ENCODE measurements at regions not wholly inside any gene's neighbourhood (a gene's known extent, or its start where the extent isn't known, plus 50 kb on each side); places are given as distances from the start of the nearest gene placed in this dataset.
"Not testable (repeated sequence)": the region's sequence is repeated elsewhere in the genome, so short reads cannot be mapped to it uniquely, and the experiment has no call there.

GRCh38 chr1:196160066-196160795 is 448.0 kb downstream of the KCNT2 start:
- no peak for DNase-seq (ENCODE audit: low read depth in 2 of 2)

DNA sequence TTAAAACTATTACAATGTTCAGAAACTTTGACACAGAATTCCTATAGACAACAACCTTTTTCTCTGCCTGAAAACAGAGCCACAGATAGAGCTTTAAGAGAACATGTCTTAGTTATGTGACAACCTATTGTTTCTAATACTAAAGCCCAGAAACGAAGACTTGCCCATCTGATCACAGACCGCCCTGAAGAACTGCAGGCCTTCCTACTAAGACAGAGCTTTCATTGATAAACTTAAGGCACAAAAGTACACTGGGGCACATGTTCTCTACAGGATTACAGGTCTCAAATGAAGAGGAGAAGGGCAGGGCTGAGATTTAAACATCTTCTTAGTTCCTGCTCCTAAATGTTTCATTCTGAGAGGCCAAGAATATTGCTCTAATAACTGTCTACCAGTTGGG is 452.7 kb downstream of the KCNT2 start:
- no peak for DNase-seq (ENCODE audit: low read depth in 2 of 2)

DNA sequence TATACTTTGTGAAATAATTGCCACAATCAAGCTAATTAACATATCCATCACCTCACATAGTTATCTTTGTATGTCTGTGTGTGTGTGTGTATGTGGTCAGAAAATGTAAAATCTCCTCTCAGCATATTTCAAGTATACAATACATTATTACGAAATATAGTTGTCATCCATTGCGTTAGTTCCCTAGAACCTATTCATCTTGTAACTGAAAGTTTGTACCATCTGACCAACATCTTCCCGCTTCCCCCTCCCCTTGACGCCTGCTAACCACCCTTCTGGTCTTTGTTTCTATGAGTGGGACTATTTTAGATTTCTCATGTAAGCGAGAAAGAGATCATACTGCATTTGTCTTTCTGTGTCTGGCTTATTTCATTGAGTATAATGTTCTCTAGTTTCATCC is 455.3 kb downstream of the KCNT2 start:
- DNase-seq (ENCODE audit: low read depth in 2 of 2) = no peak

- no peak for DNase-seq (ENCODE audit: low read depth in 2 of 2)
These were observed 456.2 kb downstream of the KCNT2 start for GRCh38 chr1:196152086-196152485.

DNA sequence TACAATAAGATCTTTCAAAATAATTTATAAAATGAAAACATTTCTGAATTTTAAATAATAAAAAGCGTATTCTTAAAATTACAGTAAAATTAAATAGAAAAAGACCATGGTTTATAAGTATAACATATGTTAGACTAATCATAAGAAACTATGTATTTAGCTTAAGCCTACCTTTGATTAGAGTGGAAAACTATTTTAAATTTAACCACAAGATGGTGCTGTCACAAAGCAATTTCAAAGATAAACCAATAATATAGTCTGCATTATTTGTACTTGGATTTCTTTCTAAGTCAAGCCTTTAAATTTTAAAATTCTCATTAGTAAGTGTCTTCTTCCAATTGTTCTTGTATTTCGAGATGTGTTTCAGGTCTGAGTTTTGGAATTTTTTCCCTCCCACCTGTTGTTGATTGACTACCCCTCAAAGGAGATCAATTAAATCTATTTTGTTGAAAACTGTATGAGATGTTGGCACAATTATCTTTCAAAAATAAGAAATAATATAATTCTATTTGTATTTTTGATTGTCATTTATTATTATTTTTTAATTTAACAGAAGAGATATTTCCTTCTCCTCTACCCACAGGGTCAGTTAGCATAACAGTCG is 459.8 kb downstream of the KCNT2 start:
- DNase-seq (ENCODE audit: low read depth in 2 of 2) = no peak

DNA sequence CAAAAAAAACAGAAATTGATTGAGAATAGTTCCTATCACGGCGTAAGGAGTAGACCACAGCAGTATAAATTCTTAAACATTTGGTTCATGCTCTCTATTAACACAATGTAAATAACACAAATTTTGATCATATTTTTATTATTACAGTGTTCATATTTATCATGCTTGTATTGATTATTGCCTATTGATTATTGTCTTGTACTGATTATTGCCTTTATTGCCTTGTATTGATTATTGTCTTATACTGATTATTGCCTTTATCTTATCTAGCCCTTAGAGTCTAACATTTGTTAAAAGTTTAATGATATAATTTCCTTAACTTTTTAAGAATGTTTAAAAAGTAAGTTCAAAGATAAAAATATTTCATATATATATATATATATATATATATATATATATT is 460.7 kb downstream of the KCNT2 start:
- no peak for DNase-seq (ENCODE audit: low read depth in 2 of 2)

DNA sequence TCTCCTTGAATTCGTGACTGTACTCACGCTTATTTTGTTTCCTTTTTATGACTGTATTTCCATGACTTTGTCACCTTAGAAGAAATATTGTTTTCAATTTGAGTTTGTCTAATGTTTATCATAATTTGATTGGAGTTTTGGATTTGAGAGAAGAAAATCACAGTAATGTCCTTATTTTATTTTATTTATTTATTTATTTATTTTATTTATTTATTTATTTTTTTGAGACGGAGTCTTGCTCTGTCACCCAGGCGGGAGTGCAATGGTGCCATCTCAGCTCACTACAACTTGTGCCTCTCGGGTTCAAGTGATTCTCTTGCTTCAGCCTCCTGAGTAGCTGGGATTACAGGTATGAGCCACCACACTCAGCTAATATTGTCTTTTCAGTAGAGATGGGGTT is 463.1 kb downstream of the KCNT2 start:
- not testable (repeated sequence) for DNase-seq (ENCODE audit: low read depth in 2 of 2)

- no peak for DNase-seq (ENCODE audit: low read depth in 2 of 2)
These were observed 463.7 kb downstream of the KCNT2 start for GRCh38 chr1:196144588-196144987.

GRCh38 chr1:196143602-196144342 is 464.5 kb downstream of the KCNT2 start:
- DNase-seq (ENCODE audit: low read depth in 2 of 2) = no peak

GRCh38 chr1:196142111-196142640 is 466.1 kb downstream of the KCNT2 start:
- no peak for DNase-seq (ENCODE audit: low read depth in 2 of 2)

DNA sequence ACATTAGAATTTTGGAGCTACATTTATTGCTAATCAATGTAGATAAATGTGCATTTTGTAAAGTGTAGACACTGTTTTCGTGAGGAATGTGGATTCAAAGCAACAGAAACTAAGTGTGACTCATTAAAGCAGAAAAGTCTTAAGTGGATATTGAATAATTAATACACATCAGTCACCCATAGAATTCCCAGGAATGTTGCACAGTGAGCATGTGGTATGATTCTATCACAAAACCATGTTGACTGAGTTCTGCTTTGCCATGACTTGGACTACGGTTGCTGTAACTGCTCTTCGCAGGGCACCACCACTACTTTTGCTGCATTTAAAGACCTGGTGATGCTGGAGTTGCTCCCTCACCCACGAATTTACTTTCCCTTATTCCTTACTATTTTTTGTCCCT is 471.8 kb downstream of the KCNT2 start:
- no peak for DNase-seq (ENCODE audit: low read depth in 2 of 2)

- no peak for DNase-seq (ENCODE audit: low read depth in 2 of 2)
These were observed 476.5 kb downstream of the KCNT2 start for GRCh38 chr1:196131691-196132090.

DNA sequence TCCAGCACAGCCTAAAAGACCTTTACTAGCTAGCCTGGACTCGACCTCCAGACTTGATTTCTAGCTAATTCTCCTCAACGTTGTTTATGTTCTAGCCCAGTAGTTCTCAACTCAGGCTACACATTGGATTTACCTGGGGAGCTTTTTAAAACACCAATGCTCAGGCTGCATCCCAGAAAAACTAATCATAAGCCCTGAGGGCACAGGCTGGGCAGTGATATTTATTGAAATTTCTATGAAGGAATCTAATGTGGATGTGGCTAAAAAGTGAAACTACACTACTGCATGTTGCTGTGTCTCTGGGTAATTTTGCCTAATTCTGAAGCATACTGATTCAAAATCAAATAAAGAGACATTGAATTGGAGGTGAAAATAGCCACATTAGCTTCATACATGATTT is 479.4 kb downstream of the KCNT2 start:
- DNase-seq (ENCODE audit: low read depth in 2 of 2) = no peak

DNA sequence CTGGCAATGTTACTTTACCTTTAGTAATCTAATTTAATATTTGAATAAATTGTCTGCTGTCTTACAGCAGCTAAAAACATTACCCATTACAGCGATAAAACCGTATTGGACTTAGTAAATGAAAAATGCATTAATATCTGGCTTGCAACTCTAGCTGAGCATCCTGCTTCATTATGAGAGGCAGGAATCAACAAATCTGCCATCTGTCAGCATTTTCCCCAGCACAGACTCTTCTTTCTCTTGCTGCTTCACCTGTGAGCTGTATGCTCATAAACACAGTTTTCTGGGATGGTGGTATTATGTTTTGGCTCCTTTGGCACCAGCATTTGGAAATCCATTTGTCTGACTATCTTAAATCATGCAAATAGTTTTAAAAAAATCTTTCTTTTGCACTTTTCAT is 487.1 kb downstream of the KCNT2 start:
- no peak for DNase-seq (ENCODE audit: low read depth in 2 of 2)

DNA sequence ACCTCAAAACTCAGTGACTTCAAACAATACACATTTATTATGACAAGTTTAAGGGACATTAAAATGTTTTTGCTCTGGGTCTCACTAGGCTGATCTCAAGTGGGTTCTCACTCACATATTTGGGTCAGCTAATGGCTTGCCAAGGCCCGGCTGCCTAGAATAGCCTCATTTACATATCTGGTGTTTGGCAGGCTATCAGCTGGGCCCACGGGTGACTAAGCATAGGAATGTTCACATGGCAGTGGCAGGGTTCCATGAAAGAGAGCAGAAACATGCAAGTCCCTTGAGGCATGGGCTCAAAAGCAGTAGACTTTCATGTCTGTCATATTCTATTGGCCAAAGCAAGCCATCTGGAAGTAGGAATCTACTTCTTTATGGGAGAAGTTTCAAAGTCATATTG is 492.6 kb downstream of the KCNT2 start:
- no peak for DNase-seq (ENCODE audit: low read depth in 2 of 2)

DNA sequence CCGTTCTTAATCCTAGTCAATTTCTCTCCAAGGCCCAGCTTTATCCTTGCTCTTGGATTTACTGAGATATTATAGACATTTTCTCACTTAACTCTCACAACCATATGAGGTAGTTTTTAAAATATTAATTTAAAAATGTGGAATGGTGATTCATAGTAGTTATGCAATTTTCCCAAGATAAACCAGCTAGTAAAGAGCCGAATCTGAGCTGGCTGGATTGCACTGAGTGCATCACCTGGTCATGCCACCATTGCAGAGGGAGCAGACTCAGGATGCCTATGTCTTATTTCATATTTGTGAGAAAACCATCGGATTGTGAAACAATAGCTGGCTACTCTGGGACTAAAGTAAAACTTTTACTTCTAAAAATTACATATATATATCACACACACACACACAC is 494.0 kb downstream of the KCNT2 start:
- DNase-seq (ENCODE audit: low read depth in 2 of 2) = no peak

DNA sequence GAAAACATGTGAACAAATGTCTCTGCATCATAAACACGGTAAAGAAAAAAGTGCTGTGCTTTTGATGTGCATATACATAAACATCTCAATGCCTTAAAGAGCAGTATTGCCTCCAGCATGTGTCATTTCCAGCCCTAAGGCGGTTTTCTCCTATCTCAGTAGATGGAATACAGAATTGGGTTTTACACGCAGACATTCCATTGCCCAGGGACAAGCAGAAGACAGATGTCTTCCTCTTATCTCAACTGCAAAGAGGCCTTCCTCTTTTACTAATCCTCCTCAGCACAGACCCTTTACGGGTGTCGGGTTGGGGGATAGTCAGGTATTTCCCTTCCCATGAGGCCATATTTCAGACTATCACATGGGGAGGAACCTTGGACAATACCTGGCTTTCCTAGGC is 499.2 kb downstream of the KCNT2 start:
- not testable (repeated sequence) for DNase-seq (ENCODE audit: low read depth in 2 of 2)

- DNase-seq (ENCODE audit: low read depth in 2 of 2) = no peak
These were observed 502.3 kb downstream of the KCNT2 start for GRCh38 chr1:196105901-196106300.

- no peak for DNase-seq (ENCODE audit: low read depth in 2 of 2)
These were observed 505.4 kb downstream of the KCNT2 start for GRCh38 chr1:196102826-196103225.

- DNase-seq (ENCODE audit: low read depth in 2 of 2) = no peak
These were observed 510.2 kb downstream of the KCNT2 start for GRCh38 chr1:196098000-196098399.

GRCh38 chr1:196094821-196095220 is 513.4 kb downstream of the KCNT2 start:
- DNase-seq (ENCODE audit: low read depth in 2 of 2) = no peak

DNA sequence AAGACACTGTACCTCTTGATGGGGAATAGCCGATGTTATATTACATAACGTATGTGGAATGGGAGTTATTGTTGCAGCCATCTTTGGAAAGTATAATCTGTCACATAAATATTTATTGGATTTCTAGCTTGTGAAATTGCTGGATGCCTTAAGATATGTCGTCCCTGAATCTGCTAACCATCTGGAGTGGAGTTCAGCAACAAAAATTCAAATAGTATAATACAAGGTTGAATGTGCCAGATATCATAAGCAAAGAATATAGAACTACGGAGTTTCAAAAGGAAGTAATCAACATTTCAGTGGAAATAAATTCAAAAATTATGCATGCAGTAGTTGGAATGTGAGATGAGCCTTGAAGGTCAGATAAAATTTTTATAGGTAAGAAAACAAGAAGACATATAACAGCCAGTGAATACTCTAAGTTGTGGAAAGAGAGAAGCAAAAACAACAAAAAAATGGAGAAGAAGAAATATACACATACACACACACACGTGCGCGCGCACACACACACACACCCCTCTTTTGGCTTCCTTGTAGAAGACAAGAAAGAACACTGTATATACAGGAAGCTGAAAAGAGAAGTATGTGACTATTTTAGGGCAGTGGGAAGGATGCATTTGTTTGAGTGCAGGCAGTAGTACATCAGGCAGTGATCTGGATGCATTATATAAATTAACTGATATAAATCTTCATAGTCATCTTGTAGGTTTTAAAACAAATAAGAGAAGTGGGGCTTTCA is 516.7 kb downstream of the KCNT2 start:
- DNase-seq (ENCODE audit: low read depth in 2 of 2) = no peak
